HepG2 (cell line): ENCODE measurements at regions not wholly inside any gene's neighbourhood (a gene's known extent, or its start where the extent isn't known, plus 50 kb on each side); places are given as distances from the start of the nearest gene placed in this dataset.

ENCODE experiments used
- CC2D1A ChIP-seq: sonication (generic); formaldehyde crosslinking; IDR thresholded peaks from 2 replicates; pipeline ENCODE4 v1.8.1; 2023; ENCODE audit warnings: mild to moderate bottlenecking, missing genetic modification reagents
- EP300 ChIP-seq, 3 experiments: sonication (generic) in 1 of 3; formaldehyde crosslinking in 1 of 3; IDR thresholded peaks; 2 replicates each; pipeline versions ENCODE4 v1.5.1 to v1.6.1; 2011 to 2020; ENCODE audit warnings: low read depth in 2 of 3, low read length in 2 of 3, borderline replicate concordance in 1 of 3, improper control_type of control experiment in 1 of 3, mild to moderate bottlenecking in 1 of 3, missing genetic modification reagents in 1 of 3, moderate library complexity in 1 of 3
- NFIC ChIP-seq: IDR thresholded peaks from 2 replicates; pipeline ENCODE4 v1.6.1; 2012; ENCODE audit warnings: mild to moderate bottlenecking, low read length, inconsistent platforms
- PHF8 ChIP-seq: sonication (generic); formaldehyde crosslinking; IDR thresholded peaks from 2 replicates; pipeline ENCODE4 v1.5.0; 2020; ENCODE audit warnings: missing genetic modification reagents
- TBX3 ChIP-seq: fragments of 450-650 bp; IDR thresholded peaks from 2 replicates; pipeline ENCODE4 v1.6.1; 2017; ENCODE audit warnings: antibody characterized with exemption, mild to moderate bottlenecking, inconsistent platforms, borderline replicate concordance
- YY1 ChIP-seq: IDR thresholded peaks from 2 replicates; pipeline ENCODE4 v1.6.1; 2011; ENCODE audit warnings: low read length, low read depth, moderate library complexity, mild to moderate bottlenecking; ENCODE audit not compliant: insufficient read depth, insufficient replicate concordance
- ZNF337 ChIP-seq: sonication (generic); formaldehyde crosslinking; IDR thresholded peaks from 2 replicates; pipeline ENCODE4 v1.5.1; 2020; ENCODE audit warnings: missing genetic modification reagents, low read depth, mild to moderate bottlenecking, borderline replicate concordance
- ZNF670 ChIP-seq: sonication (generic); formaldehyde crosslinking; IDR thresholded peaks from 2 replicates; pipeline ENCODE4 v1.8.0; 2022; ENCODE audit warnings: mild to moderate bottlenecking, missing genetic modification reagents, borderline replicate concordance
- ZNF841 ChIP-seq: sonication (generic); formaldehyde crosslinking; IDR thresholded peaks from 2 replicates; pipeline ENCODE4 v1.8.1; 2023; ENCODE audit warnings: missing genetic modification reagents, borderline replicate concordance
- TF ChIP-seq, protein P1 (sequence below): sonication (generic); formaldehyde crosslinking; IDR thresholded peaks from 2 replicates; pipeline ENCODE4 v1.4.0; 2020; ENCODE audit warnings: missing genetic modification reagents
- TF ChIP-seq, protein P2 (sequence below): sonication (generic); formaldehyde crosslinking; IDR thresholded peaks from 2 replicates; pipeline ENCODE4 v1.5.0; 2020; ENCODE audit warnings: mild to moderate bottlenecking, missing genetic modification reagents, moderate library complexity

DNA sequence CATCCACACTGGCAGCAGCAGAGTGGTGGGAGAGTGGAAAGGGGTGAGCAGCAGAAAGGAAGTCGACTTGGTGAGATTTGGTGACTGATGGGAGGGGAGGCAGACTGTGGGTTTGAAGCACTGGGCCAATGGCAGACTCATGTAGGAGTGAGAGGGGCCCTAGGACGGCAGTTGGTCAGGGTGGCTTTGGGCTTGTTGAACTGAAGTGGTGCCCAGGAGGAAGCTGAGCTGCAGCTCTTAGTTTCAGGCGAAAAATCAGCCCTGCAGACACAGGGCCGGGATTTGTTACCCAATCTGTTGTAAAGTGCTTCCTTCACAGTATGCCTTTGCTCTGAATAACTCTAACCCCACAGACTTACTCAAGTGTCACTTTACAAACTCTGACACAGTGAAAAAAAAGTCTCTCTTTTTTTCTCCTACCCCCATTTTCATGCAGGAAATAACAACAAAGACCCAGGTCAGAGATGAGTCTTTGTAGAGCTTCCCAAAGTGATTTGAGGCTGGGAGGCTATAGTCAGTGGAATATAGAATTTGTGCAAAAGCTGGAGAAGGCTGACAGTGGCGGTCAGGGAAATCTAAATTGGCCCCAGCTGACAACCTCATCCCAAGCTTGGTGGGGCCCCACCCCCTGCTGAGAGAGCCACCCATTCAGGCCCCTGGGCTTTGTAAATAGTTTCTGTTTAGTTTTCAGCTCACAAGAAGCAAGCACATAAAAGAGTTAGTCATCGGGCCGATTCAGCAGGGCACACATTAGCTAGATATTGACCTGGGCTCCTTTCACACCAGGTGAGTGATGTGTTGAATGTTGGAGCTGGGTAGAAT, 226.9 kb downstream of the VAPA start:
- no peak for TF ChIP-seq TBX3
- no peak for TF ChIP-seq PHF8
- no peak for TF ChIP-seq CC2D1A
- TF ChIP-seq NFIC, result no peak
- no peak for TF ChIP-seq YY1
- no peak for TF ChIP-seq ZNF841
- TF ChIP-seq, protein P1, sequence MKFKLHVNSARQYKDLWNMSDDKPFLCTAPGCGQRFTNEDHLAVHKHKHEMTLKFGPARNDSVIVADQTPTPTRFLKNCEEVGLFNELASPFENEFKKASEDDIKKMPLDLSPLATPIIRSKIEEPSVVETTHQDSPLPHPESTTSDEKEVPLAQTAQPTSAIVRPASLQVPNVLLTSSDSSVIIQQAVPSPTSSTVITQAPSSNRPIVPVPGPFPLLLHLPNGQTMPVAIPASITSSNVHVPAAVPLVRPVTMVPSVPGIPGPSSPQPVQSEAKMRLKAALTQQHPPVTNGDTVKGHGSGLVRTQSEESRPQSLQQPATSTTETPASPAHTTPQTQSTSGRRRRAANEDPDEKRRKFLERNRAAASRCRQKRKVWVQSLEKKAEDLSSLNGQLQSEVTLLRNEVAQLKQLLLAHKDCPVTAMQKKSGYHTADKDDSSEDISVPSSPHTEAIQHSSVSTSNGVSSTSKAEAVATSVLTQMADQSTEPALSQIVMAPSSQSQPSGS (CRISPR knock-in tag), result no peak
- TF ChIP-seq ZNF337, result no peak
- TF ChIP-seq, protein P2, sequence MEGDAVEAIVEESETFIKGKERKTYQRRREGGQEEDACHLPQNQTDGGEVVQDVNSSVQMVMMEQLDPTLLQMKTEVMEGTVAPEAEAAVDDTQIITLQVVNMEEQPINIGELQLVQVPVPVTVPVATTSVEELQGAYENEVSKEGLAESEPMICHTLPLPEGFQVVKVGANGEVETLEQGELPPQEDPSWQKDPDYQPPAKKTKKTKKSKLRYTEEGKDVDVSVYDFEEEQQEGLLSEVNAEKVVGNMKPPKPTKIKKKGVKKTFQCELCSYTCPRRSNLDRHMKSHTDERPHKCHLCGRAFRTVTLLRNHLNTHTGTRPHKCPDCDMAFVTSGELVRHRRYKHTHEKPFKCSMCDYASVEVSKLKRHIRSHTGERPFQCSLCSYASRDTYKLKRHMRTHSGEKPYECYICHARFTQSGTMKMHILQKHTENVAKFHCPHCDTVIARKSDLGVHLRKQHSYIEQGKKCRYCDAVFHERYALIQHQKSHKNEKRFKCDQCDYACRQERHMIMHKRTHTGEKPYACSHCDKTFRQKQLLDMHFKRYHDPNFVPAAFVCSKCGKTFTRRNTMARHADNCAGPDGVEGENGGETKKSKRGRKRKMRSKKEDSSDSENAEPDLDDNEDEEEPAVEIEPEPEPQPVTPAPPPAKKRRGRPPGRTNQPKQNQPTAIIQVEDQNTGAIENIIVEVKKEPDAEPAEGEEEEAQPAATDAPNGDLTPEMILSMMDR, result no peak
- peak in 1 of 2 experiments; percentile 43; a peak in 2 of 4 replicates for TF ChIP-seq EP300 (IDR thresholded peaks at IDR 0.05; ENCODE audit: low read depth in 2 of 2, low read length in 2 of 2)
- peak; percentile 19; the same call in 1 of the 2 replicates for TF ChIP-seq EP300 (CRISPR knock-in tag; IDR thresholded peaks at IDR 0.05; ENCODE audit: borderline replicate concordance)
- TF ChIP-seq ZNF670, result no peak
